ENCODE measurements at regions not wholly inside any gene's neighbourhood (a gene's known extent, or its start where the extent isn't known, plus 50 kb on each side); places are given as distances from the start of the nearest gene placed in this dataset.

DNA sequence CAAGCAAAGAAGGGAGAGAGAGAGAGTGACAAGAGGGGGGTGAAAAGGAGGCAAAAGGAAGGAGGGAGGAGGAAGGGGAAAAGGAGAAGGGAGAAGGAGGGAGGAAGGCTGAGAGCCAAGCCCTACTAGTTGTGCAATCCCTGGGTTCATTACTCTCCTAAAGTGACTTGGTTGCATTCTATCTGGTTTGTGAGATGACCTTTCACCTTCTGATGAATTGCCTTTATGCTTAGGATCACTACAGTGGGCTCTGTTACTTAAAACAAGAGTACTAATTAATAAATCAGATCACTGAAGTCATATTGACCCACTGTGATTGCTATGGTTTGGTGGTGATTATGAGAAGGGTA lies 144.9 kb downstream of the KIF20B start:
- TF ChIP-seq POLR2A (IDR thresholded peaks at IDR 0.05): no peak
- TF ChIP-seq, protein P1, sequence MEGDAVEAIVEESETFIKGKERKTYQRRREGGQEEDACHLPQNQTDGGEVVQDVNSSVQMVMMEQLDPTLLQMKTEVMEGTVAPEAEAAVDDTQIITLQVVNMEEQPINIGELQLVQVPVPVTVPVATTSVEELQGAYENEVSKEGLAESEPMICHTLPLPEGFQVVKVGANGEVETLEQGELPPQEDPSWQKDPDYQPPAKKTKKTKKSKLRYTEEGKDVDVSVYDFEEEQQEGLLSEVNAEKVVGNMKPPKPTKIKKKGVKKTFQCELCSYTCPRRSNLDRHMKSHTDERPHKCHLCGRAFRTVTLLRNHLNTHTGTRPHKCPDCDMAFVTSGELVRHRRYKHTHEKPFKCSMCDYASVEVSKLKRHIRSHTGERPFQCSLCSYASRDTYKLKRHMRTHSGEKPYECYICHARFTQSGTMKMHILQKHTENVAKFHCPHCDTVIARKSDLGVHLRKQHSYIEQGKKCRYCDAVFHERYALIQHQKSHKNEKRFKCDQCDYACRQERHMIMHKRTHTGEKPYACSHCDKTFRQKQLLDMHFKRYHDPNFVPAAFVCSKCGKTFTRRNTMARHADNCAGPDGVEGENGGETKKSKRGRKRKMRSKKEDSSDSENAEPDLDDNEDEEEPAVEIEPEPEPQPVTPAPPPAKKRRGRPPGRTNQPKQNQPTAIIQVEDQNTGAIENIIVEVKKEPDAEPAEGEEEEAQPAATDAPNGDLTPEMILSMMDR (IDR thresholded peaks at IDR 0.05): no peak

All from body of pancreas (tissue), 4 donors.